ENCODE measurements at regions not wholly inside any gene's neighbourhood (a gene's known extent, or its start where the extent isn't known, plus 50 kb on each side); places are given as distances from the start of the nearest gene placed in this dataset.

DNA sequence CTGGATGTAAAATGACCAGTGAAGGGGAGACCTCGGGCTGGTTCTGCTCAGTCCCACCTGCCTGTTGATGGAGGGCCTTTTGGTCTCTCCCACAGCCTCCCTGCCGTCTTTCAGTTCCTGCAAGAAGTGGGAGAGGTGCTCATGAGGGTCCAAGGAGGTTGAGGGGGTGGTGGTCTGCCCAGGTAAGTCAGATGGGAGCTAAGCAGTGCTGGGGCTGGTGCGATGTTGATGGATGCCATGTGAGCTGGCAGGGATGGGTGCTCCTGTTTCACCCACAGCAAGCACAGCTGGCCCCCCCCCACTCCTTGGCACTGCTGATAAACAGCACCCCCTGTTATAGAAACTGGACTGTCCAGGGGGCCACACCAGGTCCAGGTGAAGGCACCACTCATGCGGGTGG, 145.6 kb downstream of the NSG2 start:
- DNase-seq = no peak

DNA sequence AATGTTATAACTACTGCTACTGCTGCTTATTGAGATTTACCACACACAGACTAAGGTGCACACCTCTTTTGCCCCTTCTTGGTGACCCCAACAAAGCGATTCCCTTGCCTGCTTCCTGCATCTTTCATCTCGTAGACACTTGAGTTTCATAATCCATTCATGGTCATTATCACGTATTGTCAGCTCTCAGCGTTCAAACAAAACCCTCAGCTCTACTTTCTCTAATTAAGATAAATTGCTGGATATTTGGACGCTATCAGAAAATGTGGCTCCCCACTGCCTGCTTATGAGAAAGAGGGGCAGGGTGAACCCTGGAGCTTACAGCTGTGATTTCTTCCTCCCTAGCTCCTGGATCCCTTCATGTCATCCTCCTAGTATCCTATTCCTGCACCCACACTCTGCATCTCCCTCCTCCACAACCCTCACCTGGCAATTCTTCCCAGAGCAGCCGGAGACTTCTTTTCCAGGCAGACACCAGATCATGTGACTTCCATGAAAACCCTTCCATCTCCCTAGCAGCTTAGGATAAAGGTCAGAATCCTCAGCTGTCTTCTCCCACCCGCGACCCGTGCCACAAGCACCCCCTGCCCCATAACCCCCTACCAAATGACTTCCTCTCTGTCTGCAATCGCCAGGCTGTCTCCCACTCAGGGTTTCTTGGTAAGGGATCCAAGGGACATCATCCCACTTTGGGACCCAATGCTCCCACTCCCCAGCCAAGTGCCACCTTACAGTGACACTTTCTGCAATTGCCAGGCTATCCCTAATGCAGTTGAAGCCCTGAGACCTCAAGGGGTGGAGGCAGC, 146.5 kb downstream of the NSG2 start:
- DNase-seq = no peak

DNA sequence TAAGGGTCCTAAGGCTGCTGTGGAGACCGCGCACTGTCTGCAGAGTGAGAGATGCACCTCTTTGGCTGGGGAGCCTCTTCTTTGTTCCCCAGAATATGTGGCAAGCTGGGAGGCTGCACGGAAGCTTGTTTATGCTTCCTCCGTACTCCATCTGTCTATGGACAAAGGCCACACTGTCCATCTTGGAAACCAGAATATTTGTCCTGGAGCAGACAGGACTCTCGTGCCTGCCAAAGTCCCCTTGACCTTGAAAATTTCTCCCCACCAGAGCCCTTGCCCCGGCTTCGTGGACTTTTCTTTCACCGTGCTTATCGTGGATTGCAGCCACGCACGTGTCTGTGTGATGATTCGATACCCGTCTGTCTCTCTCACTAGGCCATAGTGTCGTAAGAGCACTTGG, 147.4 kb downstream of the NSG2 start:
- DNase-seq = no peak

DNA sequence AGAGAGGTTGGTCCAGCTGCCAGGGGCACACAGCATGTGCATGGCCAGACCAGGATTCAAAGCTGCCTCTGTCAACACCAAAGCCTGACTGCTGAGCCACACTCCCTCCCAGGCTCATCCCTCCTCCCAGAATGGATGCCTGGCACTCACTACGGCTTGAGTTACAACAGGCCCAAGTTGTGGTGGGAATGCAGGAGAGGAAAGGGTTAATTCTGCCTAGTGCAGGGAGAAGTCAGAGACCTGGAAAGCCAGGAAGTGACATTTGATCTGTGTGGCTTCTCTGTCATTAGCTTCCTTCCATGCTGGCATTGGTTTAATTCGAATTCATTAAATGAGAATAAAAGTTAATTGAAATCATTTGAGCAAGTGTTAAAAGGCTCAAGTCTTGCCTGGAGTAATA, 150.0 kb downstream of the NSG2 start:
- peak; percentile 28 for DNase-seq

DNA sequence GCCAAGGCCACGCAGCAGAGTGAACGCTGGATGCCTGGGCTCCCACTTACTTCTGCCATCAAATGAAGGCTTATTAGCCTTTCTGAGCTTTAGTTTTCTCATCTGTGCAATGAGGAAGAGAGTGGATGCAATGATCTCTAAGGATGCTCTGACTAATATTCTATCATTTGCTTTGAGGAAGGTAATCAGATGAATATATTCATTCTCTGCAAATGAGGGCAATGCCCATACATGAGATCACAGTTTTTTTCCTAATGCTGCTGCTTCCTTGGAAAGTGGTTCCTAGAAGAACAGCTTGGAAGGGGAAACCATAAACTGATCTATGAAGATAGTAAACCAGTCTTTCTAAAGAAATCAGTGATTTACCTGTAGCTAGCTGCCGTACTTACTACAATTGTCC, 152.4 kb downstream of the NSG2 start:
- no peak for DNase-seq

DNA sequence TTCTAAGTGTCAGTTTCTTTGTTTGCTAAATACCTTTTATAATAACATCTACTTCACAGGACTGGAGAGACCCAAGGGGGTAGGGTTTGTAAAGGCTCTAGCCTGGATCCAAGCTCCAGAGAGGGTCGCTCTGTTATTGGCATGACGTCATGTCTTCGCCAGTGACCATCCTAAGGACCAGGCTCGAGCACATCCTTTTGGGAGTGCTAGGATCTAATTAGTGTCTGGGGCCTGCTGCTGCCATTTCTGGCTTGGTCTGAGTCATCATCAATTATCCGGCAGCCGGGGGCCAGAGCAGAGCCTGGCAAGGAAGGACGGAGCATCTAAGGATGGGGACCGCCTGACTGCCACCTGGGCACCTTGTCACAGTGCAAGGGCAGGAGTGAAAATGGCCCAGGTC, 153.0 kb downstream of the NSG2 start:
- no peak for DNase-seq

DNA sequence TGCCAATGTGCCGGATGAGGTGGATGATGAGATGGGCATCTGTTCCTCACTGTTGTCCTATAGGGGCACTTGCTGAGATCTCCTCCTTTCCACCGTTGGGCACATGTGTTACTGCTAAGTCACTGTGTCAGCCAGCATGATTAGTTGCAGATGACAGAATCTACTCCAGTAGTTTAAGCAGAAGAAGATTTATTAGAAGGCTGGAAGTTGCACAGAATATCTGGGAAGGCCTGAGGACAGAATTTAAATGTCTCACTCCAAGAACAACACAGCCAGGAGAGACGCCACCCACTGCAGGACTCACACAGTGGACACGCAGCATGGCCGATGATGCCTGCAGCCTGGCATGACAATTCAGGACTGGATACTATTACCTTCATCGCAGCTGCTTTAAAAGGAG, 157.5 kb downstream of the NSG2 start:
- DNase-seq = no peak

DNA sequence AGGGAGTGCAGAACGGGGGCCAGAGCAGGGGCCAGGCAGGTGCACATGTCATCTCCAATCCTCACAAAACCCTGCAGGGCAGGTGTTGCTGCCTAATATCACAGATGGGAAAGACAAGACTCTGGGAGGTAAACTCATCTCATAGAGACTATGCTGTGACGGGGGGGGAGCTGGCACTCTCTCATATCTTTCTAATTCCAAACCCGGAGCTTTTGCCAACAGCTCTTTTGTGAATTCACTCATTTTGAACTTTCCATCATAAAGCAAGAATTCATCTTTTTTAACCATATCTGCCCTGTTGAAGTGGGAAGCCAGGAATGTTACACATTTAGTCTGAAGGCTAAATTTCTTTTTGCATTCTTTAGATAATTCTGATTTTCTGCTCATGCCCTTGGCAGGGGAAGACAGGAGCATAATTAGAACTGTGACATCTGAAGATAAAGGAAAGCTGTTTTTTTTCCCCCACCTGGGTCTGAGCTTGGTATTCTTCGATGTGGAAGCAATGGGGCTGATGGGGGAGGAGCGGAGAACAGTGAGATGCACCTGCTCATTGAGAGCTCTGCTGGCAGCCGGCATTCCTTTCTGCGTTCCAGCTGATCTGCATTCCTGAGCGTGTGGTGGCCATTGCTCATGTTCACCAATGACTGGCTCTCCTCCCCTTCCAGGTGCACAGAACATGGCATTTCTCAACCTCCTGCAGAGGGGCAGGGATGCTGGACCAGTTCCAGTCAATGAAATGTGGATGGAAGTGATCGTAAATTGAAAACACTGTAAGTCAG, 159.2 kb downstream of the NSG2 start:
- DNase-seq = peak; percentile 32

DNA sequence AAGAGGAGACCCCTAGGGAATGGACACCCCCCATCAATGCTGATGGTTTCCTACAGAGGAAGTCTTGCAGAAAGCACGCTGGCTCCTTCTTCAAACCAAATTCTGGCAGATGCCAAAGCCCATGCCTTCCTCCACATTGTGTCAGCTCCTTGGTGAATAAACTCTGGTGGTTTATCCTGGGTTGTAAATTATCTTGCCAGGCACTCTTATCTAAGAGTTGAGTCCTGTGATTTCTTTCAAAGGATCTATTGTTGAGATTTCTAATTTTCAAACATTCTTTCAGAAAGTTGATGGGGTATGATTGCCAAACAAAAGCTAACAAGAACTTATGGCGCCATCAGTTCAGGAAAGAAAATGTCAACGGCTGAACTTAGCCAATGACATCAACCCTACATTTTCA, 160.4 kb downstream of the NSG2 start:
- DNase-seq = no peak

DNA sequence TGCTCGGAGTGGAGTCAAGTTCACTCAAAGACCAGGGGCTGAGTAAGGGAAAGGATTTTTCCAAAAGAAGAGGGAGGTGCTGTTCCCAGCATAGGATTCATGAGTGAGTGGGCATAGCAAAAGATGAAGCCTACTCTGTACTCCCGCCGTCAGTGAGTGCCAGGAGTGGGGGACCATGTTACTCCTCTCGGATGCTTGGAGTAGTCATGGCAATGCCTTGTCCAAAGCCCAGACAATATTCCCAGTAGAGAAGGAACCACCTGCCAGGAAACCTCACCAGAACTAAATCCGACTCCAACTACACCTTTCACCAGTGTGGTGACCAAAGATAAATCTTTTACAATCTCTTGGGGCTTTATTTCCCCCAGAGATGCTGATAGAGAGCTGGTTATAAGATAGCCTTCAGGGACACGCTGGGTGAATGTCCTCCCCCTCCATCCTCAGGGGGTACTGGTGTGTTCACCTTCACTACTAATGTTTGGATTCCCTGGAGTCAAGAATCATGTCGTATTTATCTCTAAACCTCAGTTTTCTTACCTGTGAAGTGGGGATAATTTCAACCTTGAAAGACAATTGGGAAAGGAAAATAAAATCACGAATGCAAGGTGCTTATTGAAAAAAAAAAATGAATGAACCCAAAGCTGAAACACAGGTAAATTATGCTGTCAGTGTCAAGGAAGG, 165.2 kb downstream of the NSG2 start:
- no peak for DNase-seq

DNA sequence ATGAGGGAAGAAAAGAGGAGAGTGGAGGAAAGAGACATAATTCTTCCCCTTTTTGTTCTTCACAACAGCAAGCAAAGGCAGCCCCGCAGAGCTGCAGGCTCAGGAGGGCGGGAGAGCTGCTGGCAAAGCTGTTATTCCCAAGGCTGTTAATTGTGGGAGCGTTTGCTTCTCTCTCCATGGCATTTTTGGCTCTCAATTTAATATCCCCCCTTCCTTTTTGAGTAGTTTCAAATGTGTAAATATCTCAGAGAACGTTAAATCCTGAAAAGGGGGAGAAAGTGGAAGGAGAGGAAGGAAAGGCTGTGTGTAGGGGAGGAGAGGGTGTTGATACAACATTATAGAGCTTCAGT, 165.7 kb downstream of the NSG2 start:
- DNase-seq = no peak

DNA sequence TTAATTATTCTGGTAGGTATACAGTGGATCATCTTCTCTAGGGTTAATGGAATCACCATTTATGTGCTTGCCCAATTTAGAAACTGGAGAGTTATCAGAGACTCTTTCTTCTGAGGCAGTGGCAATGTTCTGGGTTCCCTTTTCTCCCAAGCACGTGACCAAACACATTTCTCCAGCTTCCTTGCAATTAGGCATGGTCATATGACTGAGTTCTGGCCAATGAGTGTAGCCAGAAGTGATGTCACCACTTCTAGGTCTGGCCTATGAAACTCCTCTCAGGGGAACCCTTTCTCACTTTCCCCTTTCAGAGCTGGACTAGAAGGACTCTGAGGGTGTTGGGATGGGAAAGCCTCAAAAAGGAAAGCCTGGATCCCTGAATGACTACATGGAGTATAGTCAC, 172.0 kb downstream of the NSG2 start:
- no peak for DNase-seq

DNA sequence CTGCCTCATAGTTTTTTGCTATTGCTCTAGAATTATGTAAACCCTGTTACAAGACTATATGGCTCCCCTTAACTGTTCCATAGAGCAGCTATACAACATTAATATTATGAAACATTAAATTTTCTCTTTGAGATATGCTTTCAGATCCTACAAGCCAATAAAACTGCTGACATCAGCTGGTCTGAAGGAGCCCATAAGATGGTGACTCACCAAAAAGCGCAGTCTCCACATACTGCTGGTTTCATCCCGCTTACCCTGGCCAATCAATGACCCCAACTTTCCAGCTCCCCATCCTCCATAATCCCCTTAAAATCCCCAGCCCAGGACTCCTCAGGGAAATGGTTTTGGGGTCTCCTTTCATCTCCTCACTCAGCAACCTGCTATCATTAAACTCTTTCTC, 172.7 kb downstream of the NSG2 start:
- no peak for DNase-seq

DNA sequence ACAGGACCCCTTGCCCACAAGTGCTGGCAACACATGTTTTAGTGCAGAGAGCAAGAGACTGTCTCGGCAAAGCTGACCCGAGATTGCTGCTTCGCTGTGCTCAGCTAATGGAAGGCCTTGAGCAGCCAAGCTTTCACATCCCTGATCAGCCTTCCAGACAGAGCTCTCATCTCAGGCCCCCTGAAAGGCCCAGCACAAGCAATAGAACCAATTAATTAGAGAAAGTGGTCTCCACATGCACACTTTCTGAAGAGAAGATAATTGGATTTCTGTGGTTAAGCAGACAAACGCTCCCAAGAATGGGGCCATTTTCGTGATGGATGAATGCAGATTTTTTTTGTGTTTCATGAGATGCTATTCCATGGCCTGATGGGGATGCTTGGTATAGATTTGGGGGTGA, 174.9 kb downstream of the NSG2 start:
- DNase-seq = no peak

DNA sequence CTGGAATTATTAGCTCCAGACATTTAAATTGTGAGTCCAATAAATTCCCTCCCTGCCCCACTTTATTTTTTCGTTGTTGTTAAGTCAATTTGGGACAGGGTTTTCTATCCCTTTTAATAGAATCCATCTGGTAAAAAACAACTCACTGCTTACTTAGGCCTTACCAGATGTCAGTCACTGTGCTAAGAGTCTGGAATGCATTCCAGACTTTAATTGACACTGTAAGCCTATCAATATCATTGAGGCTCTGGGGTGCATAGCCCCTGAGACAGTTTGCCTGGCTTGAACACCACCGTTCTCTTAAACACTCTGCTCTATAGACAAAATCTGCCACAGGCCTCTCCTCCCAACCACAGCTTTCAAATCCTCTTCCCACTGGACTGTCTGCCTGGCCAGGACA, 175.9 kb downstream of the NSG2 start:
- DNase-seq = no peak

DNA sequence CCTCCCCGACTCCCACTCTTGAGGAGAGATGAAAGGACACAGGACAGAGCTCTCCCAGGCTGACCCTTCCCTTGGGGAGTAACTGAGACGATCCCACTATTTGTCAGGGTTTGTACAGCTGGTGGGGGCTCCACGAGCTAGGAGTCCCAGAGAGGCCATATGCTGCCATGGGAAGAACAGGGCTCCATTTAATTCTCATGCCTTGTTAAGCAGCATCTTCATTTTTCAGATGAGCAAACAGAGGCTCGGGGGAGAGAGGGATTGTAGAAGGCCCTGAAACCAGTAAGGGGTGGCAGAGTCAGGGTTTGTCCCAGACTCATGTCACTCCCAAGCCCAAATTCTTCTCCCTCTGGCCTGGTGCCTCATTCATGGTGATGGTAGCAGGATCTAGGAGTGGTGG, 176.4 kb downstream of the NSG2 start:
- DNase-seq = no peak

DNA sequence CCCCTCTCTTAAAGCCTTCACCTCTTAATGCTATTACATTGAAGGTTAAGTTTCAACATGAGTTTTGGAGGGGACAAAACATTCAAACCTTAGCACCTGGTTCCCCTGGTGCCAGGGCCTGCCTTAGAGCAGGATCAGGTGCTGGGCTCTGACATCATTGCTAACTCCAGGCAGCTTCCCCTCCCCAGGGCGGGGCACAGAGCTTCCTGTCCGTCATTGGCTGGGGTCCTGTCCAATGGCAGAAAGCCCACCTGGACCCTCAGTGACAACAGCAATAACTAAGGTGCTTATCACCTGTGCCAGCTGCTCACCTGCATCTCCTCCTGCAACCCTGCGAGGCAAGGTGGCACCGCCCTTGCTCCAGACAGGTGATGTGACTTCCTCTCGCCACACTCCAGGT, 177.4 kb downstream of the NSG2 start:
- no peak for DNase-seq

DNA sequence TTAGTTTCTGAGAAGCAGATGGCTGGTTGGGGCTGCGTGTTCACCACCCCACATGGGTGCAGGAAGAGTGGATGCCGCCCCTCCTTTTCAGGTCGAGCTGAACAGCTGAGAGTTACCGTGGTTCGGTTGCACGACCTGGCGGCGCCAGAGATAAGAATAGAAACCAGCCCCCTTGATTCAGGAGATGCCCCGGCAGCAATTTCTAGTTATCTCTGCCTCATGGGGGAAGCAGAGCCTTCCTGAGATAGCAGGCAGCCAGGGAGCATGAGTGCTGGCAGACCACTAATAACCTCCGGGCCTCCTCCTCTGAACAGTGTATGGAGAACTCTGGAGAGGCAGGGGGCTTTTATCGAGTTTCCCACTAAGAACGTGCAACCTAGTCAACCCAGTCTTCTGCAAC, 177.8 kb downstream of the NSG2 start:
- no peak for DNase-seq

DNA sequence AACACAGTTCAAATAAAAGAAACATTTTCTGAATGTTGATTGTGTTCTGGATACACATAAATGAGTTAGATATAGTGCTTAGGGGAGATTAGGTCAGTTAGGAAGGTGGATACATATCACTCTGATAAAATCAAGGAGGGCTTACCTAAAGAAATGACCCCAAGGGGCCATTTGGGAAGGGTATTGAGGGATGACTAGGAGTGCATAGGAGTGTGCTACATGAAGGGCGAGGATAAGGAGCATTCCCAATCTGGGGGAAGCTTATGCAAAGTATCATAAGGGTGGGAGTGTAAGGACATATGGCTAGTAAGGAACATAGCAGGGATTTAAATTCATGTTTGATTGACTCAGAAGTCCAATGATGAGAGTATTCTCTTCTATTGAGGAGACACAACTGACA, 183.6 kb downstream of the NSG2 start:
- no peak for DNase-seq

DNA sequence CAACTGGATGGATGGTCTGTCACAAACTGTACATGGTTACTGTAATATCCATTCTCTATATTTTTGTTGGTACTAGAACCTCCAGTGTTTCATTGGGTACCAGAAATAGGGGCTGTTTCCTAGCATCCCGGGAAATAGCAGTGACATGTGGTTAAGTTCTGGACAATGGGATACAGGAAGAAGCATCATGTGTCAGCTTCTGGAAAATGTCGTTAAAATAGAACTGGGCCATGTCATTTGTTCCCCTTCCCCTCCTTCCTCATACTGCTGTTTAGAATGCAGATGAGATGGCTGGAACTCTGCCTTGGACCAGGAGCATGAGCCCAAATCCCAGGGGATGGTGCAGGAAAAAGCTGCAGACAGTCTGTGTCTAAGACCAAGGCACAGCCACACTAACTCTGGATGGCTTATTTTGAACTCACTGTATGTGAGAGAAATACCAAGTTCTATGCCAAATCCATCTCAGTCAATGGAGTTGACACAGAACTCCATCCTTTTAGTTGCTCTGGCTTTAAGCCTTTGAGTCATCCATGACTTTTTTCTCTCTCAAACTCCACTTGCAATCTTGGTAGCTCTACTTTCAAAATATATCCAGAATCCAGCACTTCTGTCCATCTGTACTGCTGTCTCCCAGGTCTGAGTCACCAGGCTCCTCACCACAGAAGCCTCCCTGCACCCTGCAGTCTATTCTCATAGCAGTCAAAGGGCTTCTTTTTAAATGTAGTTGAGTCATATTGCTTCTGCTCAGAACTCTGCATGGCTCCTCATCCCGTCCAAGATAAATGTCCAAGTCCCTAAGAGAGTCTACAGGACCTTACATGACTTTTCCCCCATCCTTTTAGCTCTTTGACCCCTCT, 184.2 kb downstream of the NSG2 start:
- no peak for DNase-seq

DNA sequence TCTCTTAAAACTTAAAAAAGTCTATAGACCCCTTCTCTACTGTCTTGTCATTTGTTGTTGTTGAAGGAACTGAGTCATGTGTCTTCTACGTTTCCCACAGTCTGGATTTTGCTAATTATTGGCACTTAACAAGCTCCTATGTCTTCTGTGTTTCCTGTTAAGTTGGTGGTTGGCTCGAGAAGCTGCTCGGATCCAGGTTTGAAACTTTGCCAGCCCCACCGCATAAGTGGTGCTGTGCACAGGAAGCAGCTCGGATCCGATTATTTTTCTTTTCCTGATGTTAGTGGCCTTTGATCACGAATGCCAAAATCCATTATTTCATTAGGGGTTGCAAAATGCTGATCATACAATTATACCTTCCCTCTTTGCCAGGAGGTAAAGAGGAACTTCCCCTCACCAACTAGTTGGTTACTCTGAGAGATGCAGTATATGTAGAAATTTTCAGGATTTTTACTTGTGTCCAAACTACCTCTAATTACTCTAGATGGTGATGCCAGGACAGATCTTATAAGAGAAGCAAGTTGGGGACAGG, 186.5 kb downstream of the NSG2 start:
- DNase-seq = no peak

DNA sequence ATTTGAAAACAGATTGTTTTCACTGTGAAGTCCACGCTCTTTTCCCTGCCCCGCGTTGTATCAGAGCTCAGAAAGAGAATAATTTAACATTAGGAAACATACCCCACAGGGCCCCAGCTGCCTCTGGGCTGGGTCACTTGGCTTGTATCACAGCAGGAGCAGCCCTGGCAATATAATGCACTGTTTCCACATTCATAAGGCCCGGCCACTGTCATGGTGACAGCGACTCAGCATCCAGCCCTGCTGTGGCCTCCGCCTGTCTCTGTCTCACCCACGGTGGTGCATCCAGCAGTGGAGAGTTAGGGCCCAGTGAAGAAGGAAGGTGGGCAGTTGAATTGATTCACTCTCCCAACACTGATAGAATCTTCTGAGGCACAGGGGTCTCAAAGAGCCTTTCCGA, 188.9 kb downstream of the NSG2 start:
- DNase-seq = no peak

Measured in left kidney (tissue), 1 donor.